COLO668 (cell line): ENCODE measurements at regions not wholly inside any gene's neighbourhood (a gene's known extent, or its start where the extent isn't known, plus 50 kb on each side); places are given as distances from the start of the nearest gene placed in this dataset.
A peak's percentile ranks its signal among the peaks of the same experiment; 100 is the strongest.

Experiments used
- DNase-seq: peaks from one replicate; lab custom pipeline; 2025; ENCODE audit not compliant: unreplicated experiment; lab: John Stamatoyannopoulos, UW

DNA sequence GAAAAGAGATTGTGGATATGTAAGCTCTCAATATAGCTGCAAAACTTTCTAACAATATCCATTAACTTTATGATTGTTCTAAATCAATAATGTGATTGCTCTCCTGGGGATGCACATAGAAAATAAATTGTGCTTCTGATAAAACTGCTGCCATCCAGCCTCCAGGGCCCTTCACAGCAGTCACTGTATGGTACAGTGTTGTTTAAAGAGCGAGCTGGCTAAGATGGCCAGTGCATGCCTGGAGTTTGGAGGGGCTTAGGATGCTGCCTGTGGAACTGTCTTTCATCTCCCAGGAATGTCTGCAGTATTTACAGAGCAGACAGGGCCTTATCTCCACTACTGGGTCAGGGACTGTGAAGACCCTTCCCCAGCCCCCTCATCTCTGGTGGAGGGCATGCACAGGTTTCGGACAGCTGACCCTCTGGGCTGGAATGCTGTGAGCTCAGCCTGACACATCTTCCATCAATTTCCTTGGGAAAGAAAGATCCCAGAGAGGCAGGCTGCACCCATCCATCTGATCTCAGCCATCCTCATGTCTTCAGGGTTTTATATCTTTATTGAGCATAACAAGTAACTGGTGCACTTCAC is 137.0 kb downstream of the PLPP3 start:
- no peak for DNase-seq

DNA sequence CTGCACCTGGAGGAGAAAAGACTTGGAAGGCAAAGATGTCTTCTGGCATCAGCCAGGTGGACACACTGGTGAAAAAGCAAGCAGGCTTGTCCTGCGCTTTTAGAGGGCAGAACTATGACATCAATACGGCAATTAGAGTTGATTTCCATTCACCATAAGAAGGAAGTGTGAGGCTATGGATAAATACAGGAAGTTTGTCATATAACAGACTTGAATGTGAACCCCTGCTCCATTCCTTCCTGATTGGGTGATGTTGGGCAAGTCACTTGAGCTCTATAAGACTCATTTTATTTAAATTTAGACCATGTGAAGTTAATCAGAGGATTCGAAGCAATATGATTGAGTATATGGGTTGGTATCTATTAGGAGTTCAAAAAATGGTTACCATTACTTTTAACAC is 137.8 kb downstream of the PLPP3 start:
- DNase-seq = no peak

DNA sequence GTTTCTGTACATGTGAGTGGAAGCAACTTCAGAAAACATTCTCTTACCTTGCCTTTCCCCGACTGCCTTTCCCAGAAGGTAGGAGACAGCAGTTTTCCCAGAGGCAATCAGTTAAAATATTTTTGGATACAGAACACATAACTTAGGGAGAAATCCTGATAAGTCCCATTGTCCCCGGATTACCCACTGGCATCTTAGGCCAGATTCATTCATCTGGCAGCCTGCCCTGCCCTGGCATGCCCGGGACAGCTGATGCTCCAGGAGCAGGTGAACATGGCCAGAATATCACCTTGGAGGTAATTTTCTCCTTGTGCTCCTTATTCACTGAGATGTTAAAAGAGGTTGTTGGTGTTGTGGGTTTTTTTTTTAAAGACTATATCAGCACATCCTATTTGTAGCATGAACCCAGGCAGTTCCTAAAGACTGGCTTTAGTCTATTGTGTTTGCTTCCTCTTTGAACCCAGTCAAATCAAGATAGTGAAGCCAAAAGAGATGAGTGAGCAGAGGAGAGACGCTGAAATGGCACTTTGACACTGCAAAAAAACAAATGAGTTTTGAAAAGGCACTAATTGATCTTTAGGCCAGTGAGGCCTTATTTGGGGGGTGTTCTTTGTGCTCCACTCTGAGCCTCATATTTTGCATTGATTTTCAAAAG is 139.6 kb downstream of the PLPP3 start:
- DNase-seq = no peak

DNA sequence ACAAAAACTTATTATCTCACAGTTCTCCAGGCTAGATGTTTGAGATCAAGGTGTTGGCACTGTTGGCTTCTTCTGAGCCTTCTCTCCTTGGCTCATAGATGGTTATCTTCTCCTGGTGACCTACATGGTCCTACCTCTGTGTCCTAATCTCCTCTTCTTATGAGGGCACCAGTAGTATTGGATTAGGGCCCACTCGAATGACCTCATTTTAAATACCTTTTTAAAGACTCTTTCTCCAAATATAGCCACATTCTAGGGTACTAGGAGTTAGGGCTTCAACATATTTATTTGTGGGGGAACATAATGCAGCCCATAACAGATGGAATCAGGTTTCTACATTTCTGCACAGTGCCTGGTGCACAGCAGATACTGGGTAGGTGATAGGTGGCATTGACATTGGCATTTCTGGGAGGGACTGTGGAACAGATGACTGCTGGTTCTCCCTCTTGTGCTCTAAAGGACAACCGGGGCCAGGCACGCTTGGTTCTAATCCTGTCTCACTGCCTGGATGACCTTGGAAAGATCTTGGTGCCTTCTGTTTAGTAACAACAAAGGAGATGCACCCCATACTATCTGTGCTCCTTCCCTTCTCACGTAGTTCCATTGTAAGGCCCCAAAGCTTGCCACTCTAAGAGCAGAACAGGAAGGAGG is 140.3 kb downstream of the PLPP3 start:
- no peak for DNase-seq

DNA sequence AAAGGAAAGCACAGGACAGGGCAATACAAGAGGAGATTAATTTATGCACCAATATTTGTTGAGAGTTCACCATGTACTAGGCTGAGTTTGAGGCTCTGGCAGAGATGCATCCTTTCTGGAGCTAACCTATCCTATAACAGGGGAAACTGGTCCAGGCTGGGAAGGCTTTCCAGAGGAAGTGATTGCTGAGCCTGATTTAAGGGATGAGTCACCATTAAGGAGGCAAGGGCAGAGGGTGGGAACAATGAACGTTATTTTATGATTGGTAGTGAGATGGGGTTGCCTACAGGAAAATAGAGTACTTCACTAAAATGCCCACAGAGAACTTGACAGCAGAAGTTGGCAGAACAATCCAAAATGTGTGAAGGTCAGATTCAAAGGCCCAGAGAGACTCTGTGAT is 141.4 kb downstream of the PLPP3 start:
- no peak for DNase-seq

DNA sequence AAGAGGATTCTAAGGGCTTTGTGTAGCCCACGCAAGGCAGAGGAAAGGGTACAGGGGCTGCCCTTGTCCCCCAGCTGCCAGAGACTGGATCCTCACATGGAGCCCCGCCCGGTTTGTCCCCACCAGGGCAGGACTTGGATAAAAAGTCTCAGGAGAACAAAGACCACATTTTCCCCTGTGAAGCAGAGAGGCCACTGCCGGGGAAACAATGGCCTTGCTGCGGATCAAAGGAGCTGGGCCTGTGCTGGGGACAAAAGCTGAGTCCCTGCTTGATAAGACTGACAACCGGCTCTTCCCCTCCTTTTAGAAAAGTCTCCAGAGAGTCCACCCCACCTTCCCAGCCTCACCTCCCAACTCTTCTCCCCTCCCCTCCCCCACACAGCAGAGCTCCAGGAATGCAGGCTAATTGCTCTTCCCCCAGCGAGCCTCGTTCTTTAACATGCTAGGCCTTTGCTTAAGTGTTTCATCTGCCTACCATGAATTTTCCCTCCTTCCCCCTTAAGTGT is 142.4 kb downstream of the PLPP3 start:
- no peak for DNase-seq

DNA sequence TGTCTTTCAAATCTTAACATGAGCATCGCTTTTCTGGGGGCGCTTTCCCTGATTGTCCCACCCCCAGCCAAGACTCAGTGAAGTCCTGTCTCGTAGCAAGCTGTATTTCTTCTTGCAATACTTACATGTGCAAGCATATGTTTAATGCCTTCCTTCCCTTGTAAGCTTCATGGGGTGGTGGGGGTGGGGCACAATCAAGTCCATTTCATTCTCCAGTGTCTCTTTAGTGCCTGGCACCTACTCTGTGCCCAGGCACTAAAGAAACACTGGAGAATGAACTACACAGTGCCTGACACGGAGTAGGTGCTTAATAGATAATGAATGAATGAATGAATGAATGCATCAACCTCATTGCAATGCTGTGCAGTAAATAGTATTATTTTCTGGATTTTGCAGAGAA is 143.1 kb downstream of the PLPP3 start:
- DNase-seq = no peak

DNA sequence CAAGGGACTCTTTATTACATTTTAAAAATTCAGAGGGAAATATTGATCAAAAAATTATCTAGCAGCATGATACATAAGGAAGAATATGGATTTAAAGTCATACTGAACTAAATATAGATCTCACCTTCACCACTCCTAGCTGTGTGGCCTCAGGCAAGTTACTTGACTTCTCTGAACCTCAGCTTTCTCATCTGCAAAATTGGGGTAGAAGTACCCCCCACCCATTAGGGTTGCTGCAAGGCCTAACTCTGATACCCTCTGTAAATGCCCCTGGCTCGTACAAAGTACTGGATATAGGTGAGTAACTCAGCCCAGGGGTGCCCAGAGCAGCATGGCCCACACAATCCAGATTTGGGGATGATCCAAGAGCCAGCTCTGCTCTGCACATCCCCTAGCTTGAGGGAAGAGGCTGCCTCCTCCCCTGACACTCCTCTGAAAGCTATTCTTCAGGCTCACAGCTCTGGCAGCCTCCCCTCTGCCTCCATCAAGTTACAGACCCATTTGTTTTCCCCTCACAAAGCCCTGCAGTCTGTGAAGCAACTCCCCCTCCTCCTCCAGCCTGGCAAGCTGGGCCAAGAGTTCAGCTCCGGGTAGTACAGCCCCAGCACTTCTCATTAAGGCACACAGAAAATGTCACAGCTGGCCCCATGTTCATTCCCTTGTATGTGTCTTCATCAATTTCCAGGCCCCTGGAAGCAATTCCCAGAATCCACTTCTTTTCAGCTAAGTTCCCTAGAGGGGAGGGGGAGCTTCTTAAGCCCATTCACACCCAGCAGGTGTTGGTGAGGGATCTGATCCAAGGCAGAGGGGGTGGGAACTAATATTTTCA is 143.7 kb downstream of the PLPP3 start:
- DNase-seq = no peak

DNA sequence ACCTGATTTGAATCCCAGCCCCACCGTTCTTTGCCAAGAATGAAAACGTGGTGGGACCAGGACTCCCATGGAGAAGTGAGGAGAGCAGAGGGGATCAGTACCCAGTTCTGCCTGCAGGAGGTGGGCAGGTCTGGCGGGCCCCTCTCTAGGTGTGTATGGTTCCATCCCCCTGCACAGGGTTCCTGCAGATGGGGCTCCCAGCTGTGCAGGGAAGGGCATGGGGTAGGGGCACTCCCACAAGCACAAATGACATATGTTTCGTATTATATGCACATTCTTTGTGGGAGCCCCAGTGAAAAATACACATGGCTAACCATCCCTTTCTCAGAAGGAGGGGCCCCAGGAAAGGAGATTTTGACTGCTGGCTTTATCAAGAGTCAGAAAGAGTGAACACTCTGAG is 144.6 kb downstream of the PLPP3 start:
- DNase-seq = no peak

DNA sequence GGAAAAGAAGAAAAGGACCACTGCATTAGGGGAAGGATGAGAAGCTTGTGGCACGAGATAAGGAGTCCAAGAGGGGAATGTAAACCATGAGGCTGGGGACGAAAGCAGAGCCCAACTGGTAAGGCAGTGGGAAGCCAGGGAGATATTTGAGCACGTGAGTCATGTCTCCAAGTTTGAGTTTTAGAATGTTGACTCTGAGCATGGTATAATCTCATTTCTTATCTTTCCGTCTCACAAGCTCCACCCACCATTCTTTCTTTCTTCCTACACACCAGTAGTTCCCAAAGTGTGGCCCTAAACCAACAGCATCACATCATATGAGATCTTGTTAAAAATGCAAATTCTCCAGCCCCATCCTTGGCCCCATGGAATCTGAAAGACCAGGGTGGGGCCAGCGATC is 145.3 kb downstream of the PLPP3 start:
- no peak for DNase-seq

DNA sequence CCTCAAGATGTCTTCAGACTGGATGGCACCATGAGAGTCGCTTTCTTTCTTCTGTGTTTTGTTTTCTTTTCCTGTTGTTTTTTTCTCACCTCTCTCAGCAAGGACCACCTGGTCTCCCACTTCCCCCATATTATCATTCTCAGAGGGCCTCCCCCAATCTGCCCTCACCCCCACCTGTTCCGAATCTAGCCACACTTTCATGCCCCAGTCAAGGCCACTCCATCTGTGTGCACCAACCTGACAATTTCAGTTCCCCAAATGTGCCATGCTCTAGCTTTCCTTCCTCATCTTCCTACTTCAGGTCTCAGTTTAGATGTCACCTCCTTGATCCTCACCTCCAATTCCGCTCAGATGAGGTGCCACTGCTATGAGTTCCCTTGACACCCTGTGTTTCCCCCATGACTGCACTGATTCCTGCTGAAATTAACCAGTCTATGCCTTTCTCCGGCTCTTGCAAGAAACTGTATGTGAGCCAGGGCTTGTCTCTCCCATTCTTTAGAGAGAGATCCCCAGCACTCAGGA is 146.2 kb downstream of the PLPP3 start:
- no peak for DNase-seq

DNA sequence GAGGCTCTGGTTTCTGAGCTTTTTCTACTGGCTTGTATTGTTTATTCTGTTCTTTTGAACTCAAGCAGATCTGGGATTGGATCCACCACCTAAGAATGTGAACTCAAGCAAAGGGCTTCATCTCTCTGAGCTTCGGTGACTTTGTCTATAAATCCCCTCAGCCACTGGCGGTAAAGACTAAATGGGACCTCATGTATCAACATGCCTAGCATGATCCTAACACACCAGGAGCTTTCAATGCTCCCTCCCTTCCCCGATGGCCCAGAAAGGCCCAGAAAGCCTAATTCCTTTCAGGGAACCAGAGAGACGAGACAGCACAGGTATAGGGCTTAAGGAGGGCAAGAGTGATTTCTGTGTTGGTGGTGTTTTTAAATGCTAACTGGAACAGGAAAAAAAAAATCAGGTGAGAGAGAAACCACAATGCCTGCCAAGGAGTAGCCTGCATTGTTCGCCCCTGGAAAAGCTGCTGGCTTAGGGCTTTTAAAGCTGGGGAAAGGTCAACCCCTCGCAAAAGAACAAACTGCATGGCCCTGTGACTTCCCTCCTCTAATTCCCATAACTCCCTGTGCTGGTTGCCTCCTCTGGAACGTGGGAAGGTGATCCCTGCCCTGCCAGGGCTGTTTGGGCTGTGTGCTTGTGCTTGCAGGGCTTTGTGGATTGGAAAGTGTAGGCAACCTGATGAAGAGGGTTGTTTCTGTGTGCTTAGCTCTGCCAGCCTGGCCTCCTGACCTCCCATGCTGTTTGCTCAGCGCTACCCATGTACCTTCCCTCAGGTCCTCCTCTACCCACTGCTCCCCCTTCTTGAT is 147.0 kb downstream of the PLPP3 start:
- DNase-seq = no peak

DNA sequence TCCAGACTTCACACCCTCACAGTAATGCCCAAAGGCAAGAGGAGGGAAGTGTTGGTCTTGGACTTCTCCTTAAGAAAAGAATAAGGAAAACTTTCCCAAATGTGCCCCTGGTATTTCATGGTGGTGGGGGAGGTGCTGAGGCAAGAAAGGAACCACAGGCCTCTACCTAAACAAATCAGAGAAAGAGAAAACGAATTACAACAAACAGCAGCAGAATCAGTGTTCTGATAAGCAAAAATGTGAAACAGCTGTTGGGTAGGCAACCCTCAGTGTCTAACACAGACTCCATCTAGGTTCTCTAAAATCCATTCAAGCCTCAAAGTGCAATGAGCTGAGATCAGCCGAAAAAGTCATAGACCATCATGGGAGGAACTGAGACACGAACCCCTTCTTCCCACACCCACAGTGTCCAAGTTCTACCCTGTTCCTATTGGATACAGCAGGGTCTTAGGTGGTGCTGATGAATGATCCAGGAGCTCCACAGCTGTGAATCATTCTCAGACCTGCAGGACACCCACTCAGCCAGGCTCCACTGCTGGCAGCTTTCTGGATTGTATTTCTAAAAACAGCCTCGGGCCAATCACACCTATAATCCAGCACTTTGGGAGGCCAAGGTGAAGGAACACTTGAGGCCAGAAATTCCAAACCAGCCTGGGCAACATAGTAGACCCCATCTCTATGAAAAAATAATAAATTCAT is 149.1 kb downstream of the PLPP3 start:
- DNase-seq = no peak

DNA sequence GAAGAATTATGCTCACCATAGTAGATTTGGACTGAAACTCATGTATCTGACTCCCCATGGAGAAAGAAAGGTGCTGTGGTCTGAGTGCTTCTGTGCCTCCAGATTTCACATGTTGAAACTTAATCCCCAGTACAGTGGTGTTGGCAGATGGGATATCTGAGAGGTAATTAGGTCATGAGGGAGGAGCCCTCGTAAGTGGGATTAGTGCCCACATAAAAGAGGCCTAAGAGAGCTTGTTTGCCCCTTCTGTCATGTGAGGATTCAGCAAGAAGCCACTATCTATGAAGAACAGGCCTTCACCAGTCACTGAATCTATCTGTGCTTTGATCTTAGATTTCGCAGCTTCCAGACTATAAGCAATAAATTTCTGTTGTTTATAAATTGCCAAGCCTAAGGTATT is 150.1 kb downstream of the PLPP3 start:
- no peak for DNase-seq

DNA sequence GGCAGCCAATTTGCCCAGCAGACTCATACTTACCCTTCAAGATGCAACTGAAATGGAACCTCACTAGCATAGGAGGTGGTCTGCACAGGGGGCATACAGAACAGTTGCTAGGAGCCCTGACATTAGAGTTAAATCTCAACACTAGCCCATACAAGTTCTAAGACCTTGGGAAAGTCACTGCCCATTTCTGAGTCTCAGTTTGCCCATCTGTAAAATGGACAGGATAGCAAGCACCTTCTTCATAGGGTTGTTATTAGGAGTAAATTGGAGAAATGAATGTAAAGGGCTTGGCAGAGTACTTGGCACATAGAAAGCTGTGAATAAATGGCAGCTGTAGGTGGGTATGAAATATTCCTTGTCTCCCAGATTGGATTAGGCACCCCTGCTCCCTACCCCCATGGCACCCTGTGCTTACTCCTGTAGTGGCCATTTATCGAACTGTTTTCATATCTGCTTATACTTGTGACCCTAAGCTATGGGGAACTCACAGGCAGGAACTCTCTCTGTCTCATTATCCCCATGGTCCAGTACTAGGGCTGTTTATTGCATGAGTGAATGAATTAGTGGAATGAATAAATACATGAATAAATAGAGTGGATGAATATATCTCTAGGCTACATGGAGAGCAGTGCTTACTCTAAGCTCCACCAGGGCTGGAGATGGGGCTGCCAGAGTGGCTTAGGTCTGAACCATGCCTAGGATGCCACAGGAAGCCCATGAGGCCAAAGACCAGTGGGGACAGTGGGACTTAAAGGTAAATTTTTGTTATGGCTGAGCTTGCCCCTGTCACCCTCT is 152.6 kb downstream of the PLPP3 start:
- DNase-seq = no peak

DNA sequence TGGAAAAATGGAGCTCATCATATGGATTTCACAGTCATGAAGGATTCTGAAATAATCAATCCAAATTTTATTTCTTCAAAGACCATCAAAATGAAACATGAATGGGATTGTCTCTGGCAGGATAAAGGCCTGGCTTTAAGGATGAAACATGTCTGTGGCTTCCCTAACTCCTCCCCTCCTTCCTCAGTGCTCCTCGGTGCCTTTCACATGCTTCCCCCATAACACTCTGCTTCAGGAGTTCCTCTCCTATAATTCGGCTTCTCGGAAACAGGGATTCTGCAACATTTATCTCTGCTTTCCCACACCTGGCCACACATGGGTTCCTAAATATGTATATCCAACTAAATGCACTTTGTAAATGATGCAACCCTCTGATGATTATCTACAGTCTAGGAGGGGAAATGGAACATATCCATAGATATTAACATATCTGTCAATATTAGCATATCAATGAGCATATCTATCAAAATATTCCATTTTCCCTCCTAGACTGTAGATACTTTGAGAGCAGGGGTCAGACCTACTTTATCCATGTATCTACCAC is 153.8 kb downstream of the PLPP3 start:
- no peak for DNase-seq

DNA sequence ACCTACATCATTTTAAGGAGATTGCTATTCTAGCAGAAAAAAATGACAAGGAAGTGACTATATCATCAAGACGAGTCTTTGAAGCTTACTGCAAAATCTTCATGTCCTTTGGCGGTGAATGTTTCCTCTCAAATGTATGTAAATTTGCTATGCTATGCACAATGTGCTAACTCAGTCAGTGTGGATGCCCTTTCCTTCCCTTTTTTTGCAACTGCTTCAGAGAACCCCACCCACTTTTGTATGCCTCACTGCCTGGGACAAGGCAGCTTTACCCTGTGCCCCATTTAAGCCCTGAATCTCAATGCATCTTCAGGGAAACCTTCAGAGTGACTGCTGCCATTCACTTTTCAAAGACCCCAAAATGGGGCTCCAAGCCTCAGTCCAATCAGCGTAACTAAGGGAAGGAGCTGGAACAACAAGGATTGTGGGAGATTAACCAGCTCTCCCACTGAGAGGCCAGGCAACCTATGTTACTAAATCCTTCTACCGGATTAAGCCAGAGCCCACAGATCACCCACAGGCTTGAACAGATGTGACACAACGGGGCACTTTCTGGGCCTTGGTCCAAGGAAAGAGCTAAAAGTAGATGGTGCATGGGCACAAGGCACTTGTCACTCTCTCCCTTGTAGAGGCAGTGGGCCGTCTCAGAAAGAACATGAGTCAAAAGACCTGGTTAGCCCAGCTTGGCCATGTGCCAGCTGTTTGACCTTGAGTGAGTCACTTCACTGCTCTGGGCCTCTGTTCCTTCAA is 154.4 kb downstream of the PLPP3 start:
- peak; percentile 82 for DNase-seq

DNA sequence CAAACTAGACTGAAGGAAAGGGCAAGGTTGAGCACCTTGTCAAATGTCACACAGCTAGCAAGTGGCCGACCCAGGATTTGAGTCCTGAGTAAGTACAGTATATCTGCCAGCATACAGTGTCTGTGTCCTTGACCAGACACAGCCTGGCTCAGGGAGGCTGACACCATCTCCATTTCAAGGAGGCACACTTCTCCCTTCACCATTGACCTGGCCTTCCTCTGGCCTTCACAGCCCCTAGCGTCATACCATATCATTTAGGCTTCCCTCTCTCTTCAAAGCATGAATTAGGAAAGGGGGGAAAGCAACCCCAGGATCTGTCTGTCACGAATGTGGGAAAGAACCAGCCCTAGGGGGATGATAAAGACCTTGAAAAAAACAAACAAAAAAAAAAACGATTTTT is 155.6 kb downstream of the PLPP3 start:
- no peak for DNase-seq
